WTC11 (cell line): ENCODE measurements at regions not wholly inside any gene's neighbourhood (a gene's known extent, or its start where the extent isn't known, plus 50 kb on each side); places are given as distances from the start of the nearest gene placed in this dataset.

ENCODE experiments used
- ATAC-seq: fragments of 200-7000 bp; cut with Tn5 transposase; 2 replicates; pipeline ENCODE4 v1.10.0; 2021; ENCODE audit warnings: mild to moderate bottlenecking, moderate library complexity
- CTCF ChIA-PET: fragments of 300-600 bp; sonication (Branson Sonifier 250); formaldehyde crosslinking; loops from one replicate; lab custom pipeline; 2021; ENCODE audit warnings: antibody characterized with exemption; lab: Charles Lee
- POLR2A ChIA-PET: fragments of 350-600 bp; sonication (Branson Sonifier 250); formaldehyde crosslinking; loops from one replicate; lab custom pipeline; 2021; ENCODE audit warnings: antibody characterized with exemption; lab: Charles Lee
- DNase-seq: peaks from one replicate; pipeline ENCODE4 v3.0.0; 2021; ENCODE audit warnings: low spot score
- H3K27ac Mint-ChIP-seq: 2 replicates; pipeline ENCODE4 v1.8.0; 2021; ENCODE audit warnings: mixed read lengths
- H3K27me3 Mint-ChIP-seq: 2 replicates; pipeline ENCODE4 v1.8.0; 2021; ENCODE audit warnings: low read depth, mild to moderate bottlenecking, moderate library complexity, mixed read lengths
- H3K36me3 Mint-ChIP-seq: 2 replicates; pipeline ENCODE4 v1.8.0; 2021; ENCODE audit warnings: mixed read lengths
- H3K4me1 Mint-ChIP-seq: 2 replicates; pipeline ENCODE4 v1.8.0; 2022; ENCODE audit warnings: mixed read lengths
- H3K4me3 Mint-ChIP-seq: 2 replicates; pipeline ENCODE4 v1.8.0; 2021; ENCODE audit warnings: mild to moderate bottlenecking, moderate library complexity, mixed read lengths
- H3K9me3 Mint-ChIP-seq: 2 replicates; pipeline ENCODE4 v1.8.0; 2021; ENCODE audit warnings: mixed read lengths
- GABPB1 ChIP-seq: sonication (generic); formaldehyde crosslinking; IDR thresholded peaks from 2 replicates; pipeline ENCODE4 v1.8.1; 2023; ENCODE audit warnings: mild to moderate bottlenecking, missing genetic modification reagents
- GTF2I ChIP-seq: fragments of 250-450 bp; sonication (Bioruptor Pico); conservative IDR thresholded peaks from 2 replicates; pipeline ENCODE4 v1.4.0; 2021; ENCODE audit warnings: mild to moderate bottlenecking
- HMGA2 ChIP-seq: fragments of 250-450 bp; sonication (Bioruptor Pico); IDR thresholded peaks from 2 replicates; pipeline ENCODE4 v1.4.0; 2021; ENCODE audit warnings: mild to moderate bottlenecking, moderate library complexity
- MLX ChIP-seq: sonication (generic); formaldehyde crosslinking; IDR thresholded peaks from 2 replicates; pipeline ENCODE4 v1.8.1; 2023; ENCODE audit warnings: mild to moderate bottlenecking, missing genetic modification reagents, moderate library complexity
- NR2C2 ChIP-seq: sonication (generic); formaldehyde crosslinking; IDR thresholded peaks from 2 replicates; pipeline ENCODE4 v1.8.0; 2022; ENCODE audit warnings: mild to moderate bottlenecking, missing genetic modification reagents
- PRDM15 ChIP-seq: sonication (generic); formaldehyde crosslinking; IDR thresholded peaks from 2 replicates; pipeline ENCODE4 v1.8.0; 2022; ENCODE audit warnings: missing genetic modification reagents
- PREB ChIP-seq: sonication (generic); formaldehyde crosslinking; IDR thresholded peaks from 2 replicates; pipeline ENCODE4 v1.8.1; 2022; ENCODE audit warnings: mild to moderate bottlenecking, missing genetic modification reagents, moderate library complexity, borderline replicate concordance
- USF2 ChIP-seq: sonication (generic); formaldehyde crosslinking; IDR thresholded peaks from 2 replicates; pipeline ENCODE4 v1.8.1; 2023; ENCODE audit warnings: mild to moderate bottlenecking, missing genetic modification reagents, moderate library complexity
- ZBTB43 ChIP-seq: sonication (generic); formaldehyde crosslinking; IDR thresholded peaks from 2 replicates; pipeline ENCODE4 v1.8.1; 2023; ENCODE audit warnings: mild to moderate bottlenecking, missing genetic modification reagents
- ZNF396 ChIP-seq: fragments of 250-450 bp; sonication (Bioruptor Pico); IDR thresholded peaks from 2 replicates; pipeline ENCODE4 v1.8.0; 2021; ENCODE audit warnings: mild to moderate bottlenecking, moderate library complexity, borderline replicate concordance
- TF ChIP-seq, protein P1 (sequence below): sonication (generic); formaldehyde crosslinking; IDR thresholded peaks from 2 replicates; pipeline ENCODE4 v1.8.1; 2022; ENCODE audit warnings: mild to moderate bottlenecking, moderate library complexity, missing genetic modification reagents
- TF ChIP-seq, protein P2 (sequence below): sonication (generic); formaldehyde crosslinking; IDR thresholded peaks from 2 replicates; pipeline ENCODE4 v1.8.0; 2023; ENCODE audit warnings: mild to moderate bottlenecking, missing genetic modification reagents
- TF ChIP-seq, protein P3 (sequence below): sonication (generic); formaldehyde crosslinking; IDR thresholded peaks from 2 replicates; pipeline ENCODE4 v1.8.0; 2022; ENCODE audit warnings: mild to moderate bottlenecking, missing genetic modification reagents
- TF ChIP-seq, protein P4 (sequence below): sonication (generic); formaldehyde crosslinking; IDR thresholded peaks from 2 replicates; pipeline ENCODE4 v1.8.1; 2022; ENCODE audit warnings: missing genetic modification reagents, borderline replicate concordance
- TF ChIP-seq, protein P5 (sequence below): fragments of 250-450 bp; sonication (Bioruptor Pico); IDR thresholded peaks from 2 replicates; pipeline ENCODE4 v1.8.0; 2021; ENCODE audit warnings: mild to moderate bottlenecking

DNA sequence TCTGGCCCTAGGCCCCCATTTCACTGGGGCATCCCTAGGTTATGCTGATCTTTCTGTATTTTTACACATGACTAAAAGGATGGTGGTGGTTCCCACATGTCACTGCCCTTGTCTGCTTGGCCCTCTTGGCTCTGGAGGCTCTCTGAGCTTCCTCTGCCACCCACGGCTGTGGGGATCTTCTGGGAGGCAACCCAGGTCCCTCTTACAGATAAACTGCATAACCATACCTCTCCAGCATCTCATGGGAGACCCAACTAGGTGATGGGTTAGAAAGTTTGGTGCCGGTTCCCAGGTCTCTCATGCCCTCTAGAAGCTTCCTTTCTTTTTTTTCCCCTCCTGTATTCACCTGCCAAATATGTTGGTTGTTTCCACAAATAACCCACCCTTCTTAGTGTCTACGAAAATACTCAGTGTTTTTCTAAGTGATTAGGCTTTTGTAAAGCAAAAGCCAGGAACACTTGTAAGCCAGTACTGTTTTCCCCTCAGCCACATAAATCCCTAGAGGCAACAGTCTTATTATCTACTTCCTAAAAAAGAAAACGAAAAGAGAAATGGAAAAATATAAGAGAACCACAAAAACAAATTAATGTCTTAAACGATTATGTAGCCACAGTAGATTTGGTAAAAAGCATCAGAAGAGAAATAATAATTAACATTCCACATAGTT is 71.7 kb upstream of the SMLR1 start:
- Mint-ChIP-seq H3K9me3 (peaks cover 13% of the 10 kb centered on the region), H3K27me3 (no peaks in the 10 kb centered on the region), H3K4me1 (peaks cover 3% of the 10 kb centered on the region; the same call in 1 of the 2 replicates), H3K27ac (no peak overlapping the region), H3K4me3 (no peak overlapping the region), H3K36me3 (peaks cover 5% of the 10 kb centered on the region)
- ChIA-PET POLR2A (no interaction called here), CTCF (interaction anchor here (0.6 to 1.5 kb wide), 3 partner anchors 12 to 57 kb away, joined by 3 to 5 read pairs (median 3); no protein-coding TSS in a partner anchor)
- DNase-seq (no peak), ATAC-seq (no peak)
- TF ChIP-seq, protein P1, sequence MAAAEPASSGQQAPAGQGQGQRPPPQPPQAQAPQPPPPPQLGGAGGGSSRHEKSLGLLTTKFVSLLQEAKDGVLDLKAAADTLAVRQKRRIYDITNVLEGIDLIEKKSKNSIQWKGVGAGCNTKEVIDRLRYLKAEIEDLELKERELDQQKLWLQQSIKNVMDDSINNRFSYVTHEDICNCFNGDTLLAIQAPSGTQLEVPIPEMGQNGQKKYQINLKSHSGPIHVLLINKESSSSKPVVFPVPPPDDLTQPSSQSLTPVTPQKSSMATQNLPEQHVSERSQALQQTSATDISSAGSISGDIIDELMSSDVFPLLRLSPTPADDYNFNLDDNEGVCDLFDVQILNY (CRISPR knock-in tag) = no peak
- TF ChIP-seq MLX (CRISPR knock-in tag) (no peak), ZNF396 (CRISPR knock-in tag) (no peak), HMGA2 (CRISPR knock-in tag) (no peak), ZBTB43 (CRISPR knock-in tag) (no peak), GTF2I (CRISPR knock-in tag) (no peak), PREB (CRISPR knock-in tag) (no peak), USF2 (CRISPR knock-in tag) (no peak), NR2C2 (CRISPR knock-in tag) (no peak), PRDM15 (CRISPR knock-in tag) (no peak), GABPB1 (no peak)
- TF ChIP-seq, protein P2, sequence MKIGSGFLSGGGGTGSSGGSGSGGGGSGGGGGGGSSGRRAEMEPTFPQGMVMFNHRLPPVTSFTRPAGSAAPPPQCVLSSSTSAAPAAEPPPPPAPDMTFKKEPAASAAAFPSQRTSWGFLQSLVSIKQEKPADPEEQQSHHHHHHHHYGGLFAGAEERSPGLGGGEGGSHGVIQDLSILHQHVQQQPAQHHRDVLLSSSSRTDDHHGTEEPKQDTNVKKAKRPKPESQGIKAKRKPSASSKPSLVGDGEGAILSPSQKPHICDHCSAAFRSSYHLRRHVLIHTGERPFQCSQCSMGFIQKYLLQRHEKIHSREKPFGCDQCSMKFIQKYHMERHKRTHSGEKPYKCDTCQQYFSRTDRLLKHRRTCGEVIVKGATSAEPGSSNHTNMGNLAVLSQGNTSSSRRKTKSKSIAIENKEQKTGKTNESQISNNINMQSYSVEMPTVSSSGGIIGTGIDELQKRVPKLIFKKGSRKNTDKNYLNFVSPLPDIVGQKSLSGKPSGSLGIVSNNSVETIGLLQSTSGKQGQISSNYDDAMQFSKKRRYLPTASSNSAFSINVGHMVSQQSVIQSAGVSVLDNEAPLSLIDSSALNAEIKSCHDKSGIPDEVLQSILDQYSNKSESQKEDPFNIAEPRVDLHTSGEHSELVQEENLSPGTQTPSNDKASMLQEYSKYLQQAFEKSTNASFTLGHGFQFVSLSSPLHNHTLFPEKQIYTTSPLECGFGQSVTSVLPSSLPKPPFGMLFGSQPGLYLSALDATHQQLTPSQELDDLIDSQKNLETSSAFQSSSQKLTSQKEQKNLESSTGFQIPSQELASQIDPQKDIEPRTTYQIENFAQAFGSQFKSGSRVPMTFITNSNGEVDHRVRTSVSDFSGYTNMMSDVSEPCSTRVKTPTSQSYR = no peak
- TF ChIP-seq, protein P3, sequence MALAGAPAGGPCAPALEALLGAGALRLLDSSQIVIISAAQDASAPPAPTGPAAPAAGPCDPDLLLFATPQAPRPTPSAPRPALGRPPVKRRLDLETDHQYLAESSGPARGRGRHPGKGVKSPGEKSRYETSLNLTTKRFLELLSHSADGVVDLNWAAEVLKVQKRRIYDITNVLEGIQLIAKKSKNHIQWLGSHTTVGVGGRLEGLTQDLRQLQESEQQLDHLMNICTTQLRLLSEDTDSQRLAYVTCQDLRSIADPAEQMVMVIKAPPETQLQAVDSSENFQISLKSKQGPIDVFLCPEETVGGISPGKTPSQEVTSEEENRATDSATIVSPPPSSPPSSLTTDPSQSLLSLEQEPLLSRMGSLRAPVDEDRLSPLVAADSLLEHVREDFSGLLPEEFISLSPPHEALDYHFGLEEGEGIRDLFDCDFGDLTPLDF (CRISPR knock-in tag) = no peak
- TF ChIP-seq, protein P4, sequence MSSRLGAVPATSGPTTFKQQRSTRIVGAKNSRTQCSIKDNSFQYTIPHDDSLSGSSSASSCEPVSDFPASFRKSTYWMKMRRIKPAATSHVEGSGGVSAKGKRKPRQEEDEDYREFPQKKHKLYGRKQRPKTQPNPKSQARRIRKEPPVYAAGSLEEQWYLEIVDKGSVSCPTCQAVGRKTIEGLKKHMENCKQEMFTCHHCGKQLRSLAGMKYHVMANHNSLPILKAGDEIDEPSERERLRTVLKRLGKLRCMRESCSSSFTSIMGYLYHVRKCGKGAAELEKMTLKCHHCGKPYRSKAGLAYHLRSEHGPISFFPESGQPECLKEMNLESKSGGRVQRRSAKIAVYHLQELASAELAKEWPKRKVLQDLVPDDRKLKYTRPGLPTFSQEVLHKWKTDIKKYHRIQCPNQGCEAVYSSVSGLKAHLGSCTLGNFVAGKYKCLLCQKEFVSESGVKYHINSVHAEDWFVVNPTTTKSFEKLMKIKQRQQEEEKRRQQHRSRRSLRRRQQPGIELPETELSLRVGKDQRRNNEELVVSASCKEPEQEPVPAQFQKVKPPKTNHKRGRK (CRISPR knock-in tag) = no peak
- TF ChIP-seq, protein P5, sequence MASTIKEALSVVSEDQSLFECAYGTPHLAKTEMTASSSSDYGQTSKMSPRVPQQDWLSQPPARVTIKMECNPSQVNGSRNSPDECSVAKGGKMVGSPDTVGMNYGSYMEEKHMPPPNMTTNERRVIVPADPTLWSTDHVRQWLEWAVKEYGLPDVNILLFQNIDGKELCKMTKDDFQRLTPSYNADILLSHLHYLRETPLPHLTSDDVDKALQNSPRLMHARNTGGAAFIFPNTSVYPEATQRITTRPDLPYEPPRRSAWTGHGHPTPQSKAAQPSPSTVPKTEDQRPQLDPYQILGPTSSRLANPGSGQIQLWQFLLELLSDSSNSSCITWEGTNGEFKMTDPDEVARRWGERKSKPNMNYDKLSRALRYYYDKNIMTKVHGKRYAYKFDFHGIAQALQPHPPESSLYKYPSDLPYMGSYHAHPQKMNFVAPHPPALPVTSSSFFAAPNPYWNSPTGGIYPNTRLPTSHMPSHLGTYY (CRISPR knock-in tag) = no peak
